ENCODE measurements at regions not wholly inside any gene's neighbourhood (a gene's known extent, or its start where the extent isn't known, plus 50 kb on each side); places are given as distances from the start of the nearest gene placed in this dataset.
"Not testable (repeated sequence)": the region's sequence is repeated elsewhere in the genome, so short reads cannot be mapped to it uniquely, and the experiment has no call there.

- 94% methylated on average over 1 of the region's 1 CpG for WGBS
- Histone ChIP-seq H3K36me3 (ENCODE audit: insufficient read depth) (no peaks in the 10 kb centered on the region), H3K4me3 (ENCODE audit: low read depth, low read length) (no peak overlapping the region), H3K27ac (ENCODE audit: low read depth) (no peak overlapping the region), H3K4me1 (ENCODE audit: insufficient read depth) (no peaks in the 10 kb centered on the region)
- no peak for DNase-seq (ENCODE audit: extremely low spot score)
These were observed 128.7 kb upstream of the RAP1B start for GRCh38 chr12:68482014-68482413.

- no peak overlapping the region for H3K4me3 ChIP-seq (ENCODE audit: low read depth, low read length)
- no peaks in the 10 kb centered on the region for H3K4me1 ChIP-seq (ENCODE audit: insufficient read depth)
- 83% methylated on average over 1 of the region's 1 CpG for WGBS
- no peaks in the 10 kb centered on the region for H3K36me3 ChIP-seq (ENCODE audit: insufficient read depth)
- no peak for DNase-seq (ENCODE audit: extremely low spot score)
- no peak overlapping the region for H3K27ac ChIP-seq (ENCODE audit: low read depth)
These were observed 128.0 kb upstream of the RAP1B start for GRCh38 chr12:68482660-68483059.

GRCh38 chr12:68483592-68484383, 126.9 kb upstream of the RAP1B start:
- Histone ChIP-seq H3K36me3 (ENCODE audit: insufficient read depth) (no peaks in the 10 kb centered on the region), H3K4me3 (ENCODE audit: low read depth, low read length) (no peak overlapping the region), H3K27ac (ENCODE audit: low read depth) (no peak overlapping the region), H3K4me1 (ENCODE audit: insufficient read depth) (no peaks in the 10 kb centered on the region)
- WGBS = 93% methylated on average over 4 of the region's 4 CpGs
- DNase-seq (ENCODE audit: extremely low spot score) = no peak

- WGBS = 98% methylated on average over 4 of the region's 6 CpGs
- H3K4me1 ChIP-seq (ENCODE audit: insufficient read depth); H3K36me3 ChIP-seq (ENCODE audit: insufficient read depth); DNase-seq (ENCODE audit: extremely low spot score); H3K4me3 ChIP-seq (ENCODE audit: low read depth, low read length); H3K27ac ChIP-seq (ENCODE audit: low read depth): not testable (repeated sequence)
These were observed 126.1 kb upstream of the RAP1B start for GRCh38 chr12:68484578-68484977.

GRCh38 chr12:68486449-68486848, 124.2 kb upstream of the RAP1B start:
- WGBS = 93% methylated on average over 6 of the region's 6 CpGs
- H3K27ac ChIP-seq (ENCODE audit: low read depth); H3K4me3 ChIP-seq (ENCODE audit: low read depth, low read length); DNase-seq (ENCODE audit: extremely low spot score); H3K36me3 ChIP-seq (ENCODE audit: insufficient read depth); H3K4me1 ChIP-seq (ENCODE audit: insufficient read depth): not testable (repeated sequence)

GRCh38 chr12:68487721-68488309, 122.9 kb upstream of the RAP1B start:
- H3K4me3 ChIP-seq (ENCODE audit: low read depth, low read length) = no peak overlapping the region
- 87% methylated on average over 13 of the region's 13 CpGs for WGBS
- H3K36me3 ChIP-seq (ENCODE audit: insufficient read depth) = no peaks in the 10 kb centered on the region
- H3K27ac ChIP-seq (ENCODE audit: low read depth) = no peak overlapping the region
- DNase-seq (ENCODE audit: extremely low spot score) = no peak
- H3K4me1 ChIP-seq (ENCODE audit: insufficient read depth) = no peaks in the 10 kb centered on the region

- DNase-seq (ENCODE audit: extremely low spot score) = no peak
- H3K4me1 ChIP-seq (ENCODE audit: insufficient read depth) = no peaks in the 10 kb centered on the region
- no peaks in the 10 kb centered on the region for H3K36me3 ChIP-seq (ENCODE audit: insufficient read depth)
- no peak overlapping the region for H3K27ac ChIP-seq (ENCODE audit: low read depth)
- H3K4me3 ChIP-seq (ENCODE audit: low read depth, low read length) = no peak overlapping the region
These were observed 121.4 kb upstream of the RAP1B start for GRCh38 chr12:68489273-68489672.

- Histone ChIP-seq H3K27ac (ENCODE audit: low read depth) (no peak overlapping the region), H3K4me1 (ENCODE audit: insufficient read depth) (no peaks in the 10 kb centered on the region), H3K36me3 (ENCODE audit: insufficient read depth) (no peaks in the 10 kb centered on the region), H3K4me3 (ENCODE audit: low read depth, low read length) (no peak overlapping the region)
- no peak for DNase-seq (ENCODE audit: extremely low spot score)
- WGBS = 95% methylated on average over 1 of the region's 1 CpG
These were observed 120.2 kb upstream of the RAP1B start for GRCh38 chr12:68490476-68490875.

GRCh38 chr12:68491204-68491960, 119.3 kb upstream of the RAP1B start:
- WGBS = 90% methylated on average over 8 of the region's 8 CpGs
- H3K4me3 ChIP-seq (ENCODE audit: low read depth, low read length) = no peak overlapping the region
- H3K4me1 ChIP-seq (ENCODE audit: insufficient read depth) = peaks cover 2% of the 10 kb centered on the region
- DNase-seq (ENCODE audit: extremely low spot score) = no peak
- no peaks in the 10 kb centered on the region for H3K36me3 ChIP-seq (ENCODE audit: insufficient read depth)
- no peak overlapping the region for H3K27ac ChIP-seq (ENCODE audit: low read depth)

GRCh38 chr12:68495336-68496070, 115.2 kb upstream of the RAP1B start:
- no peak for DNase-seq (ENCODE audit: extremely low spot score)
- no peaks in the 10 kb centered on the region for H3K36me3 ChIP-seq (ENCODE audit: insufficient read depth)
- H3K4me3 ChIP-seq (ENCODE audit: low read depth, low read length) = no peak overlapping the region
- peaks cover 3% of the 10 kb centered on the region for H3K4me1 ChIP-seq (ENCODE audit: insufficient read depth)
- WGBS = 50% methylated on average over 3 of the region's 3 CpGs
- no peak overlapping the region for H3K27ac ChIP-seq (ENCODE audit: low read depth)

- DNase-seq (ENCODE audit: extremely low spot score) = no peak
- no peak overlapping the region for H3K4me3 ChIP-seq (ENCODE audit: low read depth, low read length)
- 92% methylated on average over 4 of the region's 4 CpGs for whole genome bisulfite sequencing
- no peaks in the 10 kb centered on the region for H3K36me3 ChIP-seq (ENCODE audit: insufficient read depth)
- no peak overlapping the region for H3K27ac ChIP-seq (ENCODE audit: low read depth)
- peaks cover 3% of the 10 kb centered on the region for H3K4me1 ChIP-seq (ENCODE audit: insufficient read depth)
These were observed 113.6 kb upstream of the RAP1B start for GRCh38 chr12:68497107-68497506.

- no peak for DNase-seq (ENCODE audit: extremely low spot score)
- H3K4me3 ChIP-seq (ENCODE audit: low read depth, low read length) = no peak overlapping the region
- H3K27ac ChIP-seq (ENCODE audit: low read depth) = no peak overlapping the region
- H3K36me3 ChIP-seq (ENCODE audit: insufficient read depth) = no peaks in the 10 kb centered on the region
- 32% methylated on average over 3 of the region's 3 CpGs for WGBS
- peaks cover 3% of the 10 kb centered on the region for H3K4me1 ChIP-seq (ENCODE audit: insufficient read depth)
These were observed 113.0 kb upstream of the RAP1B start for GRCh38 chr12:68497702-68498101.

- Histone ChIP-seq H3K36me3 (ENCODE audit: insufficient read depth) (no peaks in the 10 kb centered on the region), H3K4me1 (ENCODE audit: insufficient read depth) (peaks cover 3% of the 10 kb centered on the region), H3K27ac (ENCODE audit: low read depth) (no peak overlapping the region), H3K4me3 (ENCODE audit: low read depth, low read length) (no peak overlapping the region)
- 88% methylated on average over 4 of the region's 4 CpGs for WGBS
- DNase-seq (ENCODE audit: extremely low spot score) = no peak
These were observed 112.0 kb upstream of the RAP1B start for GRCh38 chr12:68498736-68499135.
